Activated CD8-positive, alpha-beta memory T cell treated with anti-CD3 and anti-CD28 coated beads, Interleukin-2, amount 10 ng/mL, durations not matched to agents 7 days and 5 days (primary cell): ENCODE measurements at regions not wholly inside any gene's neighbourhood (a gene's known extent, or its start where the extent isn't known, plus 50 kb on each side); places are given as distances from the start of the nearest gene placed in this dataset.
"Not testable (repeated sequence)": the region's sequence is repeated elsewhere in the genome, so short reads cannot be mapped to it uniquely, and the experiment has no call there.

Experiments
- ATAC-seq: fragments of 150-1000 bp; cut with Tn5 transposase; one replicate; pipeline ENCODE4 v1.10.0; 2021; ENCODE audit warnings: moderate library complexity
- CTCF ChIA-PET: fragments of 350-600 bp; sonication (Branson Sonifier 250); formaldehyde crosslinking; loops from one replicate; lab custom pipeline; 2021; ENCODE audit warnings: antibody characterized with exemption; lab: Charles Lee
- DNase-seq: peaks from one replicate; pipeline ENCODE4 v3.0.0-alpha.2; 2020
- H3K27ac Mint-ChIP-seq: one replicate; pipeline ENCODE4 v1.8.0; 2021; ENCODE audit warnings: mild to moderate bottlenecking, mixed read lengths
- H3K27me3 Mint-ChIP-seq: one replicate; pipeline ENCODE4 v1.8.0; 2021; ENCODE audit warnings: mixed read lengths
- H3K36me3 Mint-ChIP-seq: one replicate; pipeline ENCODE4 v1.8.0; 2021; ENCODE audit warnings: mild to moderate bottlenecking, mixed read lengths
- H3K4me1 Mint-ChIP-seq: one replicate; pipeline ENCODE4 v1.8.0; 2021; ENCODE audit warnings: mixed read lengths
- H3K4me3 Mint-ChIP-seq: one replicate; pipeline ENCODE4 v1.8.0; 2021; ENCODE audit warnings: mild to moderate bottlenecking, moderate library complexity, mixed read lengths
- H3K9me3 Mint-ChIP-seq: one replicate; pipeline ENCODE4 v1.8.0; 2022; ENCODE audit warnings: low read depth, mixed read lengths

DNA sequence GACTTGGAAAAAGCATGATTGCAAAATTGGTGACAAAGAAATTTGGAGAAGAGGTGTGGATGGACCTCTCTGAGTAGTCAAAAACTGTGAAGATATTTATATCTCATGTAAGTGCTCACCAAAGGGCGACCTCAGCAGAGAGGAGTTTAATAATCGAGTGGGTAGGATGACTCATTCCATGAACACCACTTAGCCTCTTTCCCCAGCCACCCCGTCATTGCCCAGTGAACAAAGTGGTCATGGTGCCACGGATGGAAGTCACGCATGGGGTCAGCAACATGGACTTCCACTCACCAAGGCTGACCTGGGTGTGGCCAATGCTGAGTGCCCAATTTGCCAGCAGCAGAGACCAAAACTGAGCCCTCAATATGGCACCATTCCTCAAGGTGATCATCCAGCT is 997.4 kb upstream of the GYPC start:
- CTCF ChIA-PET = no interaction called here
- Mint-ChIP-seq H3K36me3 (no peaks in the 10 kb centered on the region), H3K9me3 (peaks cover 2% of the 10 kb centered on the region), H3K4me1 (no peaks in the 10 kb centered on the region), H3K4me3 (no peak overlapping the region), H3K27me3 (no peaks in the 10 kb centered on the region), H3K27ac (no peak overlapping the region)
- no peak for ATAC-seq
- no peak for DNase-seq

GRCh38 chr2:125660369-125660768 is 995.6 kb upstream of the GYPC start:
- H3K4me3 Mint-ChIP-seq, ATAC-seq, DNase-seq, CTCF ChIA-PET, H3K27me3 Mint-ChIP-seq, H3K9me3 Mint-ChIP-seq, H3K36me3 Mint-ChIP-seq, H3K27ac Mint-ChIP-seq, H3K4me1 Mint-ChIP-seq: not testable (repeated sequence)

- ATAC-seq (no peak), DNase-seq (no peak)
- Mint-ChIP-seq H3K9me3 (peaks cover 2% of the 10 kb centered on the region), H3K27me3 (no peaks in the 10 kb centered on the region), H3K36me3 (no peaks in the 10 kb centered on the region), H3K27ac (no peak overlapping the region), H3K4me3 (no peak overlapping the region), H3K4me1 (peaks cover 2% of the 10 kb centered on the region)
- CTCF ChIA-PET = no interaction called here
Measured at GRCh38 chr2:125667630-125668029, 988.3 kb upstream of the GYPC start.

- Mint-ChIP-seq H3K4me1 (no peaks in the 10 kb centered on the region), H3K4me3 (no peak overlapping the region), H3K27ac (no peak overlapping the region), H3K27me3 (no peaks in the 10 kb centered on the region), H3K36me3 (no peaks in the 10 kb centered on the region), H3K9me3 (peaks cover 9% of the 10 kb centered on the region)
- DNase-seq (no peak), ATAC-seq (no peak)
- CTCF ChIA-PET = no interaction called here
Measured at GRCh38 chr2:125679903-125680302, 976.1 kb upstream of the GYPC start.

DNA sequence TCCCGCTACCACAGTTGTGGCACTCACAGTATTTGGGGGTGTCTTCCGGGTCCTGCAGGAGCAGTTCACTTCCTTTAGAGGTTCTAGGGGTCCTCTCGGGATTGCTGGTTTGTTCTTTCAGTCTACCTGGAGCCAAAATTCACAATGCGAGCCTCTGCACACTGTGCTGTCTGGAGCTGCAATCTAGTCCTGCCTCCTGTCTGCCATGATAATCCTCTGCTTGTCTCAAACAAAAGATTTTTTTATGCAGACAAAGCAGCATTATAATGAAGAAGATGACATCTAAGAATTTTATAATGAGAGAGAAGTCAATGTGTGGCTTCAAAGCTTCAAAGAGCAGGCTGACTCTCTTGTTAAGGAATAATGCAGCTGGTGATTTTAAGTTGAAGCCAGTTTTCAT is 975.1 kb upstream of the GYPC start:
- peaks cover 9% of the 10 kb centered on the region for H3K9me3 Mint-ChIP-seq
- no peak for ATAC-seq
- no peak for DNase-seq
- no peaks in the 10 kb centered on the region for H3K27me3 Mint-ChIP-seq
- no peaks in the 10 kb centered on the region for H3K36me3 Mint-ChIP-seq
- CTCF ChIA-PET = no interaction called here
- no peak overlapping the region for H3K27ac Mint-ChIP-seq
- H3K4me3 Mint-ChIP-seq = no peak overlapping the region
- no peaks in the 10 kb centered on the region for H3K4me1 Mint-ChIP-seq

DNA sequence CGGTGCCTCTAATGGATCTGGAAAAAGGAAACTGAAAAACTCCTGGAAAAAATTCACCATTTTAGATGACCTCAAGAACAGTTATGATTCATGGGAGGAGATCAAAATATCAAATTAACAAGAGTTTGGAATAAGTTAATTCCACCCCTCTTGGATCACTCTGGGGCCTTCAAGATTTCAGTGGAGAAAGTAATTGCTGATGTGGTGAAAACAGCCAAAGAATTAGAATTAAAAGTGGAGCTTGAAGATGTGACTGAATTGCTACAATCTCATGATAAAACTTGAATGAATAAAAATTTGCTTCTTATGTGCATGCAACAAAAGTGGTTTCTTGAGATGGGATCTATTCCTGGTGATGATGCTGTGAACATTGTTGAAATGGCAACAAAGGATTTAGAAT is 974.4 kb upstream of the GYPC start:
- no peaks in the 10 kb centered on the region for H3K36me3 Mint-ChIP-seq
- CTCF ChIA-PET = no interaction called here
- peaks cover 9% of the 10 kb centered on the region for H3K9me3 Mint-ChIP-seq
- no peak overlapping the region for H3K4me3 Mint-ChIP-seq
- no peak for ATAC-seq
- no peaks in the 10 kb centered on the region for H3K27me3 Mint-ChIP-seq
- no peak for DNase-seq
- H3K4me1 Mint-ChIP-seq = no peaks in the 10 kb centered on the region
- no peak overlapping the region for H3K27ac Mint-ChIP-seq

- Mint-ChIP-seq H3K36me3 (no peaks in the 10 kb centered on the region), H3K27me3 (no peaks in the 10 kb centered on the region), H3K9me3 (peaks cover 7% of the 10 kb centered on the region), H3K27ac (no peak overlapping the region), H3K4me3 (no peak overlapping the region), H3K4me1 (no peaks in the 10 kb centered on the region)
- CTCF ChIA-PET = no interaction called here
- ATAC-seq = no peak
- DNase-seq = no peak
Measured at GRCh38 chr2:125681976-125682805, 973.8 kb upstream of the GYPC start.

- Mint-ChIP-seq H3K27me3 (no peaks in the 10 kb centered on the region), H3K27ac (no peak overlapping the region), H3K36me3 (no peaks in the 10 kb centered on the region), H3K9me3 (peaks cover 7% of the 10 kb centered on the region), H3K4me3 (no peak overlapping the region), H3K4me1 (no peaks in the 10 kb centered on the region)
- ATAC-seq = no peak
- CTCF ChIA-PET = interaction anchor here (2.2 kb wide), 1 partner anchor 10 kb away, joined by 6 read pairs; no protein-coding TSS in a partner anchor
- DNase-seq = no peak
Measured at GRCh38 chr2:125684256-125684655, 971.7 kb upstream of the GYPC start.

DNA sequence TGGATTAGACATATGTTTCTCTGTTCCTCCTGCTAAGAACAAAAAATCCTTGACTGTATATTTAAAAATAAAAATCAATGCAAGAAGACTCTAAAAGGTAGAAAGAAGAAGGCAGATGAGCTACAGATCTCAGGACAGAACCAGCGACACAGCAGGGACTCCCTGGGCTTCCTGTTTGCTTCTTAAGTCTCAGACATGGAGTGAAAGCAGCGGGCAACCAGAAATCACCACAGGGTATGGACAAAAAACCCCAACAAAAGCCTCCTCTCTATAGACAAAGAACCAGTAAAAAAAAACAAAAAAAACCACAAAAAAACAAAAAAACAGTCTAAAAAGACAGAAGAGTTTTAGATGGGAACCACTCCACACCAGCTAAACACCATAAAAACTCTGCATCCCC is 971.0 kb upstream of the GYPC start:
- Mint-ChIP-seq H3K9me3 (peaks cover 7% of the 10 kb centered on the region), H3K36me3 (no peaks in the 10 kb centered on the region), H3K27me3 (no peaks in the 10 kb centered on the region), H3K4me1 (no peaks in the 10 kb centered on the region), H3K4me3 (no peak overlapping the region), H3K27ac (no peak overlapping the region)
- ATAC-seq = no peak
- CTCF ChIA-PET = interaction anchor here (2.2 kb wide), 1 partner anchor 10 kb away, joined by 6 read pairs; no protein-coding TSS in a partner anchor
- no peak for DNase-seq

GRCh38 chr2:125696560-125696959 is 959.4 kb upstream of the GYPC start:
- DNase-seq (no peak), ATAC-seq (no peak)
- Mint-ChIP-seq H3K36me3 (no peaks in the 10 kb centered on the region), H3K4me3 (no peak overlapping the region), H3K27ac (no peak overlapping the region), H3K27me3 (no peaks in the 10 kb centered on the region), H3K4me1 (no peaks in the 10 kb centered on the region), H3K9me3 (peaks cover 3% of the 10 kb centered on the region)
- CTCF ChIA-PET = no interaction called here

GRCh38 chr2:125698280-125698679 is 957.7 kb upstream of the GYPC start:
- ATAC-seq = no peak
- Mint-ChIP-seq H3K27ac (no peak overlapping the region), H3K27me3 (no peaks in the 10 kb centered on the region), H3K4me1 (no peaks in the 10 kb centered on the region), H3K9me3 (peaks cover 4% of the 10 kb centered on the region), H3K4me3 (no peak overlapping the region), H3K36me3 (no peaks in the 10 kb centered on the region)
- CTCF ChIA-PET = no interaction called here
- no peak for DNase-seq

- ATAC-seq = no peak
- Mint-ChIP-seq H3K27me3 (no peaks in the 10 kb centered on the region), H3K4me1 (no peaks in the 10 kb centered on the region), H3K4me3 (no peak overlapping the region), H3K36me3 (no peaks in the 10 kb centered on the region), H3K9me3 (peaks cover 4% of the 10 kb centered on the region), H3K27ac (no peak overlapping the region)
- DNase-seq = no peak
- CTCF ChIA-PET = no interaction called here
Measured at GRCh38 chr2:125701070-125701469, 954.9 kb upstream of the GYPC start.

DNA sequence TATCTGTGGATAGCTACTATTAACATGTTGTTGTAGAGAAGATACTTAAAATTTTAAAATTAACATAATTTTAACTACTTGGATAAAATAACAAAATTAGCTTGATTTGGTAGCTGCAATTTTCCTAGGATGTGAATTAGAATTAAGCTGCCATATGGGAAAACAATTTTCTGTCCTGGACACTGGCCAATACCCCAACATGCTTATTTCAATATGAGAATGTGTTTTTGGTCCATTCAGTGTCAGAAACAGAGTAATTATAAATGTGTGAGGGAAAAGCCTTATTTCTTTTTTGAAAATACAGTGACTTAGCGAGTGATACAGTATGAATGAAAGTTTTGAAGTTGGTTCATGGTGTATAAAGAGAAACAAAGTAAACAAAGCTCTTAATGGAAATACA is 948.3 kb upstream of the GYPC start:
- Mint-ChIP-seq H3K4me3 (no peak overlapping the region), H3K36me3 (no peaks in the 10 kb centered on the region), H3K9me3 (peaks cover 8% of the 10 kb centered on the region), H3K4me1 (no peaks in the 10 kb centered on the region), H3K27me3 (no peaks in the 10 kb centered on the region), H3K27ac (no peak overlapping the region)
- no peak for DNase-seq
- CTCF ChIA-PET = no interaction called here
- no peak for ATAC-seq

- no peak for ATAC-seq
- H3K4me3 Mint-ChIP-seq = no peak overlapping the region
- H3K27me3 Mint-ChIP-seq = no peaks in the 10 kb centered on the region
- no peaks in the 10 kb centered on the region for H3K36me3 Mint-ChIP-seq
- H3K4me1 Mint-ChIP-seq = no peaks in the 10 kb centered on the region
- peaks cover 6% of the 10 kb centered on the region for H3K9me3 Mint-ChIP-seq
- CTCF ChIA-PET = no interaction called here
- no peak for DNase-seq
- no peak overlapping the region for H3K27ac Mint-ChIP-seq
Measured at GRCh38 chr2:125710561-125710960, 945.4 kb upstream of the GYPC start.
